GM12878 (cell line): ENCODE measurements at regions not wholly inside any gene's neighbourhood (a gene's known extent, or its start where the extent isn't known, plus 50 kb on each side); places are given as distances from the start of the nearest gene placed in this dataset.

Source experiments
- ATAC-seq: fragments of 200-7000 bp; cut with Tn5 transposase; 3 replicates; pipeline ENCODE4 v1.9.1; 2020; ENCODE audit warnings: mild to moderate bottlenecking, moderate library complexity
- BruUV-seq: library from RNA; stranded (reverse); fragments of 400-500 nt; replicated peaks from 2 replicates; lab custom pipeline; 2021; lab: Mats Ljungman, UMichigan
- CTCF ChIA-PET: fragments of 300-600 bp; sonication (Branson Sonifier 250); formaldehyde crosslinking; extraction: SDS; loops from one replicate; lab custom pipeline; 2021; ENCODE audit warnings: inconsistent platforms; lab: Yijun Ruan, JAX
- POLR2A ChIA-PET: fragments of 350-600 bp; formaldehyde crosslinking; extraction: SDS; loops from one replicate; lab custom pipeline; 2021; ENCODE audit warnings: inconsistent platforms; lab: Charles Lee
- RAD21 ChIA-PET: fragments of 300-600 bp; sonication (Branson Sonifier 250); formaldehyde crosslinking; loops from one replicate; lab custom pipeline; 2023; ENCODE audit warnings: antibody characterized with exemption; ENCODE audit not compliant: unreplicated experiment; lab: Charles Lee
- SMC1A ChIA-PET: fragments of 300-600 bp; sonication (Branson Sonifier 250); formaldehyde crosslinking; loops from one replicate; lab custom pipeline; 2023; ENCODE audit not compliant: unreplicated experiment, uncharacterized antibody; lab: Charles Lee
- DNase-seq: peaks from one replicate; pipeline ENCODE4 v3.0.0-alpha.2; 2011; ENCODE audit warnings: low read depth, low spot score
- FAIRE-seq: peaks from 3 replicates; lab custom pipeline; 2011; peaks lifted over from hg19 to GRCh38; lab: Jason Lieb, UNC
- H2AFZ ChIP-seq: 2 replicates; pipeline ENCODE4 v1.6.0; 2011; ENCODE audit warnings: low read depth, low read length, control low read depth; ENCODE audit not compliant: control insufficient read depth
- H3K27ac ChIP-seq: 2 replicates; pipeline ENCODE4 v1.5.1; 2011; ENCODE audit warnings: control low read depth; ENCODE audit not compliant: control insufficient read depth, insufficient read depth
- H3K27me3 ChIP-seq, 2 experiments: replicated peaks in 1 of 2; 2 replicates each; pipeline versions ENCODE4 v1.6.0 to v1.6.1; 2011; ENCODE audit warnings: low read length in 1 of 2; ENCODE audit not compliant: control insufficient read depth in 2 of 2, insufficient read depth in 2 of 2
- H3K36me3 ChIP-seq, 2 experiments: 2 replicates each; pipeline ENCODE4 v1.5.1; 2011; ENCODE audit warnings: low read length in 1 of 2; ENCODE audit not compliant: control insufficient read depth in 2 of 2, insufficient read depth in 2 of 2
- H3K4me1 ChIP-seq: 2 replicates; pipeline ENCODE4 v1.6.1; 2011; ENCODE audit warnings: mild to moderate bottlenecking, low read length, moderate library complexity, mixed read lengths; ENCODE audit not compliant: control insufficient read depth, insufficient read depth
- H3K4me2 ChIP-seq: 2 replicates; pipeline ENCODE4 v1.6.0; 2011; ENCODE audit warnings: control low read depth; ENCODE audit not compliant: control insufficient read depth, insufficient read depth
- H3K4me3 ChIP-seq: fragments of 200-600 bp; sonication (generic); 2 replicates; pipeline ENCODE4 v1.5.1; 2016
- H3K79me2 ChIP-seq: 2 replicates; pipeline ENCODE4 v1.6.0; 2011; ENCODE audit warnings: low read length; ENCODE audit not compliant: control insufficient read depth, insufficient read depth
- H3K9ac ChIP-seq: 2 replicates; pipeline ENCODE4 v1.8.0; 2011; ENCODE audit warnings: low read length, control low read depth, mixed read lengths; ENCODE audit not compliant: control insufficient read depth, insufficient read depth
- H3K9me3 ChIP-seq: replicated peaks from 3 replicates; pipeline ENCODE4 v1.5.1; 2011; ENCODE audit warnings: mild to moderate bottlenecking, low read length; ENCODE audit not compliant: control insufficient read depth, insufficient read depth
- H4K20me1 ChIP-seq: 2 replicates; pipeline ENCODE4 v1.6.0; 2011; ENCODE audit not compliant: control insufficient read depth, insufficient read depth
- EGR1 ChIP-seq, 2 experiments: IDR thresholded peaks; 1 replicate in 1 of 2; 2 replicates in 1 of 2; pipeline ENCODE4 v1.6.1; 2011 to 2012; ENCODE audit warnings: low read depth in 2 of 2, low read length in 2 of 2, borderline replicate concordance in 1 of 2, mild to moderate bottlenecking in 1 of 2, moderate library complexity in 1 of 2
- ETV6 ChIP-seq, 2 experiments: fragments of 450-650 bp in 1 of 2; IDR thresholded peaks in 1 of 2; conservative IDR thresholded peaks in 1 of 2; 2 replicates each; pipeline ENCODE4 v1.6.1; 2014; ENCODE audit warnings: antibody characterized with exemption in 1 of 2, borderline replicate concordance in 1 of 2, low read depth in 1 of 2, mild to moderate bottlenecking in 1 of 2, moderate library complexity in 1 of 2
- MEF2A ChIP-seq: IDR thresholded peaks from 2 replicates; pipeline ENCODE4 v1.6.1; 2011; ENCODE audit warnings: low read depth, mild to moderate bottlenecking, low read length, moderate library complexity; ENCODE audit not compliant: insufficient read depth
- NFIC ChIP-seq: IDR thresholded peaks from 2 replicates; pipeline ENCODE4 v1.6.1; 2012; ENCODE audit warnings: low read depth, mild to moderate bottlenecking, inconsistent platforms, low read length, moderate library complexity
- NFYB ChIP-seq: IDR thresholded peaks from 2 replicates; pipeline ENCODE4 v1.6.1; 2011; ENCODE audit warnings: low read depth, mild to moderate bottlenecking, low read length, improper control_type of control experiment, moderate library complexity; ENCODE audit not compliant: insufficient read depth
- POLR2AphosphoS5 ChIP-seq: IDR thresholded peaks from 2 replicates; pipeline ENCODE4 v1.6.1; 2011; ENCODE audit warnings: mild to moderate bottlenecking, low read length, inconsistent platforms
- SREBF1 ChIP-seq: IDR thresholded peaks from 2 replicates; pipeline ENCODE4 v1.6.1; 2012; ENCODE audit warnings: mild to moderate bottlenecking, low read length
- STAT1 ChIP-seq: fragments of 450-650 bp; conservative IDR thresholded peaks from 2 replicates; pipeline ENCODE4 v1.6.1; 2014; ENCODE audit warnings: antibody characterized with exemption, mild to moderate bottlenecking
- WGBS: methylation state at CpG from one replicate; pipeline ENCODE4 v1.1.6; 2016; ENCODE audit warnings: low lambda C conversion rate; ENCODE audit not compliant: insufficient replicate concordance, insufficient coverage; ENCODE audit errors: missing lambda C conversion rate; 5-methylcytosine and 5-hydroxymethylcytosine counted together
- in situ Hi-C: fragments of 300-500 bp; cut with MboI; formaldehyde crosslinking; loops from 9 replicates; pipeline ENCODE4 v1.14.3; 2018; ENCODE audit warnings: mixed read lengths
- intact Hi-C: fragments of 100-400 bp; cut with micrococcal nuclease; formaldehyde crosslinking; loops from one replicate; pipeline ENCODE4 v1.14.2; 2022; ENCODE audit not compliant: unreplicated experiment
- TF ChIP-seq, protein P1 (sequence below): fragments of 450-650 bp; formaldehyde crosslinking; IDR thresholded peaks from 2 replicates; pipeline ENCODE4 v1.4.0; 2022; ENCODE audit warnings: mild to moderate bottlenecking, moderate library complexity
- TF ChIP-seq, protein P2 (sequence below): fragments of 450-650 bp; IDR thresholded peaks from 2 replicates; pipeline ENCODE4 v1.6.1; 2018; ENCODE audit warnings: mild to moderate bottlenecking, low read depth, moderate library complexity; ENCODE audit not compliant: partially characterized antibody

DNA sequence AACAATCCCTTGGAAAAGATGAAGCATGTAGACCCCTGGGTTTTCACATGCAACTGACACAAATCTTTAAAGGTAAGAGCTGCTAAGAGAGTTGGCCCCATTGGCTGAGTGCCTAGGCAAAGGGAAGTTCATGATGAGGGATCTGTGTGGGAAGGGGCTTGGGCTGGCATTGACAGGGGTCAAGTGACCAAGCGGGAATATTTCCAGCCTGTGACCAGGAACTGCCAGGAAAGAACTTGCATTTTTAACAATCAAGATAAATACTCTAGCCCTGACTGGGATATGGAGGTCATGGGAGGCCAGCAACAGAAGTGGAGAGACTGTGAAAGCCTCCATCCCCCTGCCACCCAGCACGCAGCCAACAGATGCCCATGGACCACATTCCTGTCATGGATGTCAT, 361.1 kb upstream of the ATP10A start:
- no peak overlapping the region for H2AFZ ChIP-seq
- TF ChIP-seq NFYB (no peak), STAT1 (no peak)
- ChIA-PET SMC1A (no interaction called here), RAD21 (no interaction called here), CTCF (no interaction called here), POLR2A (no interaction called here)
- in situ Hi-C loops = loop anchor here (25.0 kb wide), 4 partner anchors 287 to 662 kb away; no protein-coding TSS in a partner anchor
- no peaks in the 10 kb centered on the region for H3K36me3 ChIP-seq
- no peaks in the 10 kb centered on the region; a peak in 1 of 4 replicates for H3K27me3 ChIP-seq
- H3K9ac ChIP-seq = no peak overlapping the region
- no peak for ATAC-seq
- DNase-seq = no peak
- WGBS = 53% methylated on average over 2 of the region's 2 CpGs
- H4K20me1 ChIP-seq = no peaks in the 10 kb centered on the region
- BruUV-seq = no TSS peak
- intact Hi-C loops = no loop called here
- H3K4me2 ChIP-seq = no peak overlapping the region
- H3K9me3 ChIP-seq = no peaks in the 10 kb centered on the region; the same call in 2 of the 3 replicates
- H3K4me1 ChIP-seq = no peaks in the 10 kb centered on the region
- no peaks in the 10 kb centered on the region for H3K79me2 ChIP-seq
- H3K27ac ChIP-seq = no peak overlapping the region
- FAIRE-seq = no peak
- no peak overlapping the region for H3K4me3 ChIP-seq

DNA sequence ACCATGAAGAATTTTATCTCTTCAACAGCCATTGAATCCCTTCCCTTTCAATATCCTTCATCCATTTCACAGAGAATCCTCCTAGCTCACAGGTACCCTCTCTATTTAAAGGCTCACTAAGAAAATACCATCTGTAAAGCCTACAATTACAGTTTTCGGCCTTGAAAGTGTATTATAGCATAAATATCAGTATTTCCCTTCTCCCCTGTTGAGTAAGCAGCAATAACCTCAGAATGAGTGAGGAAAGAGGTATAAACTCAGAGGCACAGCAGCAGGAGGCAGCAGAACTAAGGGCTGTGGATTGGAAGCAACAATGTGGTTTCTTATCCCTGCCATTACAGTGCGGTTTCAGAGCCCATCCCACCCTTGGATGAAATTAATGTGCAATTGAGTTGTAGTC, 360.6 kb upstream of the ATP10A start:
- CTCF ChIA-PET = no interaction called here
- SMC1A ChIA-PET = no interaction called here
- 0% methylated on average over 2 of the region's 2 CpGs for WGBS
- no peak for TF ChIP-seq MEF2A
- TF ChIP-seq, protein P1, sequence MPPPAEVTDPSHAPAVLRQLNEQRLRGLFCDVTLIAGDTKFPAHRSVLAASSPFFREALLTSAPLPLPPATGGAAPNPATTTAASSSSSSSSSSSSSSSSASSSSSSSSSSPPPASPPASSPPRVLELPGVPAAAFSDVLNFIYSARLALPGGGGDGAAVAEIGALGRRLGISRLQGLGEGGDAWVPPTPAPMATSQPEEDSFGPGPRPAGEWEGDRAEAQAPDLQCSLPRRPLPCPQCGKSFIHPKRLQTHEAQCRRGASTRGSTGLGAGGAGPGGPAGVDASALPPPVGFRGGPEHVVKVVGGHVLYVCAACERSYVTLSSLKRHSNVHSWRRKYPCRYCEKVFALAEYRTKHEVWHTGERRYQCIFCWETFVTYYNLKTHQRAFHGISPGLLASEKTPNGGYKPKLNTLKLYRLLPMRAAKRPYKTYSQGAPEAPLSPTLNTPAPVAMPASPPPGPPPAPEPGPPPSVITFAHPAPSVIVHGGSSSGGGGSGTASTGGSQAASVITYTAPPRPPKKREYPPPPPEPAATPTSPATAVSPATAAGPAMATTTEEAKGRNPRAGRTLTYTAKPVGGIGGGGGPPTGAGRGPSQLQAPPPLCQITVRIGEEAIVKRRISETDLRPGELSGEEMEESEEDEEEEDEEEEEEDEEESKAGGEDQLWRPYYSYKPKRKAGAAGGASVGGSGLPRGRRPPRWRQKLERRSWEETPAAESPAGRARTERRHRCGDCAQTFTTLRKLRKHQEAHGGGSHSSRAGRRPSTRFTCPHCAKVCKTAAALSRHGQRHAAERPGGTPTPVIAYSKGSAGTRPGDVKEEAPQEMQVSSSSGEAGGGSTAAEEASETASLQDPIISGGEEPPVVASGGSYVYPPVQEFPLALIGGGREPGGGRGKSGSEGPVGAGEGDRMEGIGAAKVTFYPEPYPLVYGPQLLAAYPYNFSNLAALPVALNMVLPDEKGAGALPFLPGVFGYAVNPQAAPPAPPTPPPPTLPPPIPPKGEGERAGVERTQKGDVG (CRISPR knock-in tag) = no peak
- no peak for TF ChIP-seq POLR2AphosphoS5
- TF ChIP-seq ETV6 (conservative IDR thresholded peaks at IDR 0.05 in 1 of 2, IDR thresholded peaks at IDR 0.05 in 1 of 2; ENCODE audit: borderline replicate concordance in 1 of 2, low read depth in 1 of 2) = no peak
- TF ChIP-seq EGR1 (IDR thresholded peaks at IDR 0.05; ENCODE audit: borderline replicate concordance in 1 of 2, low read depth in 2 of 2, low read length in 2 of 2) = no peak
- TF ChIP-seq NFIC = no peak
- no peak for TF ChIP-seq SREBF1
- no peak for TF ChIP-seq NFYB
- TF ChIP-seq, protein P2, sequence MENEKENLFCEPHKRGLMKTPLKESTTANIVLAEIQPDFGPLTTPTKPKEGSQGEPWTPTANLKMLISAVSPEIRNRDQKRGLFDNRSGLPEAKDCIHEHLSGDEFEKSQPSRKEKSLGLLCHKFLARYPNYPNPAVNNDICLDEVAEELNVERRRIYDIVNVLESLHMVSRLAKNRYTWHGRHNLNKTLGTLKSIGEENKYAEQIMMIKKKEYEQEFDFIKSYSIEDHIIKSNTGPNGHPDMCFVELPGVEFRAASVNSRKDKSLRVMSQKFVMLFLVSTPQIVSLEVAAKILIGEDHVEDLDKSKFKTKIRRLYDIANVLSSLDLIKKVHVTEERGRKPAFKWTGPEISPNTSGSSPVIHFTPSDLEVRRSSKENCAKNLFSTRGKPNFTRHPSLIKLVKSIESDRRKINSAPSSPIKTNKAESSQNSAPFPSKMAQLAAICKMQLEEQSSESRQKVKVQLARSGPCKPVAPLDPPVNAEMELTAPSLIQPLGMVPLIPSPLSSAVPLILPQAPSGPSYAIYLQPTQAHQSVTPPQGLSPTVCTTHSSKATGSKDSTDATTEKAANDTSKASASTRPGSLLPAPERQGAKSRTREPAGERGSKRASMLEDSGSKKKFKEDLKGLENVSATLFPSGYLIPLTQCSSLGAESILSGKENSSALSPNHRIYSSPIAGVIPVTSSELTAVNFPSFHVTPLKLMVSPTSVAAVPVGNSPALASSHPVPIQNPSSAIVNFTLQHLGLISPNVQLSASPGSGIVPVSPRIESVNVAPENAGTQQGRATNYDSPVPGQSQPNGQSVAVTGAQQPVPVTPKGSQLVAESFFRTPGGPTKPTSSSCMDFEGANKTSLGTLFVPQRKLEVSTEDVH = no peak

More for the DNA sequence above, 360.6 kb upstream of the ATP10A start:
- no peak overlapping the region for H3K9ac ChIP-seq
- H2AFZ ChIP-seq = no peak overlapping the region
- H3K4me3 ChIP-seq = no peak overlapping the region
- no peaks in the 10 kb centered on the region for H4K20me1 ChIP-seq
- no peaks in the 10 kb centered on the region for H3K79me2 ChIP-seq
- H3K9me3 ChIP-seq = no peaks in the 10 kb centered on the region; the same call in 2 of the 3 replicates
- ATAC-seq = no peak
- H3K36me3 ChIP-seq = no peaks in the 10 kb centered on the region
- no peaks in the 10 kb centered on the region; a peak in 1 of 4 replicates for H3K27me3 ChIP-seq
- ChIA-PET RAD21 (no interaction called here), POLR2A (no interaction called here)
- FAIRE-seq = no peak
- H3K4me1 ChIP-seq = no peaks in the 10 kb centered on the region
- BruUV-seq = no TSS peak
- no peak for DNase-seq
- no peak overlapping the region for H3K4me2 ChIP-seq
- no peak overlapping the region for H3K27ac ChIP-seq
- in situ Hi-C loops (loop anchor here (25.0 kb wide), 4 partner anchors 286 to 661 kb away; no protein-coding TSS in a partner anchor), intact Hi-C loops (no loop called here)
